H9 (cell line): ENCODE measurements at regions not wholly inside any gene's neighbourhood (a gene's known extent, or its start where the extent isn't known, plus 50 kb on each side); places are given as distances from the start of the nearest gene placed in this dataset.

Source experiments
- DNase-seq: peaks from one replicate; pipeline ENCODE4 v3.0.0-alpha.2; 2017
- H2AFZ ChIP-seq: one replicate; pipeline ENCODE4 v1.6.1; 2013; ENCODE audit warnings: mild to moderate bottlenecking, low read length, control low read depth, moderate library complexity
- H2AK5ac ChIP-seq: 2 replicates; pipeline ENCODE4 v1.6.1; 2013; ENCODE audit warnings: low read length, control low read depth, mixed read lengths; ENCODE audit not compliant: insufficient read length
- H2BK120ac ChIP-seq: one replicate; pipeline ENCODE4 v1.6.1; 2013; ENCODE audit warnings: low read depth, mild to moderate bottlenecking, low read length, control low read depth, inconsistent platforms; ENCODE audit not compliant: poor library complexity, severe bottlenecking
- H2BK12ac ChIP-seq: 2 replicates; pipeline ENCODE4 v1.6.1; 2013; ENCODE audit warnings: low read length, control low read depth, mixed read lengths, low read depth; ENCODE audit not compliant: insufficient read length
- H2BK15ac ChIP-seq: 2 replicates; pipeline ENCODE4 v1.6.1; 2013; ENCODE audit warnings: low read depth, low read length, control low read depth
- H2BK20ac ChIP-seq: one replicate; pipeline ENCODE4 v1.6.1; 2013; ENCODE audit warnings: low read depth, mild to moderate bottlenecking, low read length, control low read depth, inconsistent platforms; ENCODE audit not compliant: poor library complexity, severe bottlenecking
- H2BK5ac ChIP-seq: 2 replicates; pipeline ENCODE4 v1.6.1; 2013; ENCODE audit warnings: low read length, control low read depth, mixed read lengths; ENCODE audit not compliant: insufficient read length
- H3K14ac ChIP-seq: 2 replicates; pipeline ENCODE4 v1.6.1; 2013; ENCODE audit warnings: low read length, control low read depth; ENCODE audit not compliant: insufficient read depth
- H3K18ac ChIP-seq: 2 replicates; pipeline ENCODE4 v1.6.1; 2013; ENCODE audit warnings: low read depth, mild to moderate bottlenecking, mixed read lengths, low read length, control low read depth; ENCODE audit not compliant: insufficient read length
- H3K23ac ChIP-seq: 2 replicates; pipeline ENCODE4 v1.6.1; 2013; ENCODE audit warnings: low read length, control low read depth, mixed read lengths, low read depth; ENCODE audit not compliant: insufficient read length
- H3K23me2 ChIP-seq: 2 replicates; pipeline ENCODE4 v1.6.1; 2013; ENCODE audit warnings: low read depth, mild to moderate bottlenecking, mixed read lengths, low read length, control low read depth; ENCODE audit not compliant: insufficient read length, poor library complexity, severe bottlenecking
- H3K27ac ChIP-seq: 2 replicates; pipeline ENCODE4 v1.5.1; 2013; ENCODE audit warnings: low read length, control low read depth, mixed read lengths, low read depth; ENCODE audit not compliant: insufficient read length
- H3K27me3 ChIP-seq: 2 replicates; pipeline ENCODE4 v1.6.1; 2013; ENCODE audit warnings: low read length, control low read depth, inconsistent platforms; ENCODE audit not compliant: insufficient read depth
- H3K4ac ChIP-seq: 2 replicates; pipeline ENCODE4 v1.6.1; 2013; ENCODE audit warnings: low read depth, mild to moderate bottlenecking, control low read depth, inconsistent platforms, low read length, moderate library complexity
- H3K4me1 ChIP-seq: 2 replicates; pipeline ENCODE4 v1.6.1; 2013; ENCODE audit warnings: low read length, control low read depth, inconsistent platforms; ENCODE audit not compliant: insufficient read depth
- H3K4me2 ChIP-seq: 2 replicates; pipeline ENCODE4 v1.6.1; 2013; ENCODE audit warnings: low read length, control low read depth, mixed read lengths; ENCODE audit not compliant: insufficient read length, insufficient read depth
- H3K56ac ChIP-seq: 2 replicates; pipeline ENCODE4 v1.6.1; 2013; ENCODE audit warnings: low read depth, mild to moderate bottlenecking, mixed read lengths, low read length, control low read depth; ENCODE audit not compliant: insufficient read length
- H3K79me1 ChIP-seq: 2 replicates; pipeline ENCODE4 v1.6.1; 2013; ENCODE audit warnings: low read depth, mild to moderate bottlenecking, moderate library complexity, low read length, control low read depth, inconsistent platforms; ENCODE audit not compliant: insufficient read depth, poor library complexity, severe bottlenecking
- H3K79me2 ChIP-seq: 2 replicates; pipeline ENCODE4 v1.6.1; 2013; ENCODE audit warnings: low read length, control low read depth, inconsistent platforms; ENCODE audit not compliant: insufficient read depth
- H3K9ac ChIP-seq: 2 replicates; pipeline ENCODE4 v1.6.1; 2013; ENCODE audit warnings: low read length, control low read depth, mixed read lengths; ENCODE audit not compliant: insufficient read length; ENCODE audit errors: extremely low read depth
- H3K9me3 ChIP-seq: one replicate; pipeline ENCODE4 v1.6.1; 2013; ENCODE audit warnings: low read depth, low read length, inconsistent platforms; ENCODE audit not compliant: control insufficient read depth
- H3T11ph ChIP-seq: one replicate; pipeline ENCODE4 v1.6.1; 2013; ENCODE audit warnings: mild to moderate bottlenecking, low read length, control low read depth, inconsistent platforms
- H4K20me1 ChIP-seq: one replicate; pipeline ENCODE4 v1.6.1; 2013; ENCODE audit not compliant: control insufficient read depth, insufficient read length, insufficient read depth
- H4K5ac ChIP-seq: 2 replicates; pipeline ENCODE4 v1.6.1; 2013; ENCODE audit warnings: low read depth, mild to moderate bottlenecking, mixed read lengths, low read length, control low read depth; ENCODE audit not compliant: insufficient read length
- H4K8ac ChIP-seq: replicated peaks from 2 replicates; pipeline ENCODE4 v1.6.1; 2013; ENCODE audit warnings: low read length, control low read depth, mixed read lengths, low read depth; ENCODE audit not compliant: insufficient read length
- H4K91ac ChIP-seq: 2 replicates; pipeline ENCODE4 v1.6.1; 2013; ENCODE audit warnings: low read depth, mild to moderate bottlenecking, moderate library complexity, mixed read lengths, low read length, control low read depth; ENCODE audit not compliant: insufficient read length
- H3K27ac Mint-ChIP-seq, 3 experiments: 2 replicates in 2 of 3; 3 replicates in 1 of 3; pipeline ENCODE4 v1.8.0; 2020 to 2021; ENCODE audit warnings: mixed read lengths in 3 of 3, mild to moderate bottlenecking in 1 of 3, moderate library complexity in 1 of 3
- H3K27me3 Mint-ChIP-seq: 2 replicates; pipeline ENCODE4 v1.8.0; 2021; ENCODE audit warnings: low read depth, mild to moderate bottlenecking, moderate library complexity, mixed read lengths
- H3K36me3 Mint-ChIP-seq, 3 experiments: 2 replicates in 2 of 3; 3 replicates in 1 of 3; pipeline ENCODE4 v1.8.0; 2020 to 2021; ENCODE audit warnings: low read depth in 3 of 3, mixed read lengths in 3 of 3; ENCODE audit not compliant: insufficient read depth in 1 of 3
- H3K4me1 Mint-ChIP-seq, 2 experiments: 2 replicates each; pipeline ENCODE4 v1.8.0; 2020; ENCODE audit warnings: mixed read lengths in 2 of 2
- H3K4me3 Mint-ChIP-seq, 2 experiments: 2 replicates in 1 of 2; 3 replicates in 1 of 2; pipeline ENCODE4 v1.8.0; 2020 to 2021; ENCODE audit warnings: mild to moderate bottlenecking in 2 of 2, mixed read lengths in 2 of 2, moderate library complexity in 1 of 2
- H3K9me3 Mint-ChIP-seq, 2 experiments: 2 replicates in 1 of 2; 3 replicates in 1 of 2; pipeline ENCODE4 v1.8.0; 2020; ENCODE audit warnings: mild to moderate bottlenecking in 2 of 2, mixed read lengths in 2 of 2, moderate library complexity in 1 of 2
- CTCF ChIP-seq: fragments of 200-600 bp; sonication (generic); conservative IDR thresholded peaks from 3 replicates; pipeline ENCODE4 v1.8.0; 2021; ENCODE audit warnings: antibody characterized with exemption, mild to moderate bottlenecking

- Histone ChIP-seq H4K8ac (no peak overlapping the region), H2BK120ac (no peak overlapping the region), H3K56ac (no peak overlapping the region), H3K4me2 (no peak overlapping the region), H3K27ac (no peak overlapping the region), H3K18ac (no peak overlapping the region), H2BK15ac (no peak overlapping the region), H3K14ac (no peak overlapping the region), H2BK5ac (no peak overlapping the region), H2AK5ac (no peak overlapping the region), H3K9me3 (no peaks in the 10 kb centered on the region), H3K79me1 (no peaks in the 10 kb centered on the region), H2BK20ac (no peak overlapping the region), H4K91ac (no peak overlapping the region), H3K4me1 (no peaks in the 10 kb centered on the region), H3K4ac (no peak overlapping the region), H3K23me2 (no peaks in the 10 kb centered on the region), H3T11ph (no peak overlapping the region), H4K5ac (no peak overlapping the region), H3K23ac (no peak overlapping the region), H3K27me3 (no peaks in the 10 kb centered on the region), H2BK12ac (no peak overlapping the region), H4K20me1 (no peaks in the 10 kb centered on the region), H3K79me2 (no peaks in the 10 kb centered on the region), H3K9ac (no peak overlapping the region), H2AFZ (no peak overlapping the region)
- Mint-ChIP-seq H3K4me3 (no peak overlapping the region), H3K4me1 (peaks cover 0 to 2% of the 10 kb centered on the region in 2 experiments; a peak in 1 of 4 replicates), H3K9me3 (no peaks in the 10 kb centered on the region), H3K27ac (no peak overlapping the region), H3K27me3 (no peaks in the 10 kb centered on the region), H3K36me3 (no peaks in the 10 kb centered on the region)
- no peak for DNase-seq
- no peak for TF ChIP-seq CTCF
Measured at GRCh38 chr15:31545257-31545656, 218.6 kb downstream of the KLF13 start.
